CD4-positive, alpha-beta T cell treated with Interleukin-15 for 4 hours (primary cell): ENCODE measurements at regions not wholly inside any gene's neighbourhood (a gene's known extent, or its start where the extent isn't known, plus 50 kb on each side); places are given as distances from the start of the nearest gene placed in this dataset.
"Not testable (repeated sequence)": the region's sequence is repeated elsewhere in the genome, so short reads cannot be mapped to it uniquely, and the experiment has no call there.

Experiments
- DNase-seq: peaks from one replicate; pipeline ENCODE4 v3.0.0-alpha.2; 2020; ENCODE audit warnings: low spot score

DNA sequence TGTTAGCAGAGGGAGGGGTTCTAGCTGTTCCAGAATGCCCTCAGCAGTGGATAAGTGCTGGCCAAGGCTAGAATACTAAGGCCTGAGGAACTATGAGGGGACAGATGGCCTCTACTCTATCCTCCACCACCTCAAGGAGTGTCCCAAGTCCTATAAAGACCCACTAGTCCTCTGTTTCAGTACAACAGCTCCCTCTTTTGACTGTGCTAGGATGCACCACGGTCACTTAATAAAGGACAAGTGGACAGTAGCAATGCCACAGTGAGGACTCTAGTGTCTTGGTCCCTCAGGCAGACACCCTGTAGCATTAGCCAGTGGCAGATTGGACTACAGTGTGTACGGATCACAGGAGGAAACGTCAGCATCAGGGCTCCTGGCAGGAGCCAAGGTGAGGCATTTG lies 171.8 kb upstream of the PROK2 start:
- DNase-seq = no peak

DNA sequence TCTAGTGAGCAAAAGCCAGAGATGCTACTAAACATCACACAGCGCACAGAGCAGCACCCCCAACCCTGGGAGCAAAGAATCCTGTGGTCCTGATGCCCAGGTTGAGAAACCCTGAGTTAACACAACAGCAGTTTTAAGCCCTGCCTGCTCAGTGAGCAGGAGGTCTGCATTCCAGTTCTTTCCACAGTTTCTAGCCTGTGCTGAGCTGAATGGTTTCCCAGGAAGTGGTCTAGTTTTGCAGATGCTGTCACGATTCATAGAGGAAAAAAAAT lies 171.1 kb upstream of the PROK2 start:
- DNase-seq = no peak

DNA sequence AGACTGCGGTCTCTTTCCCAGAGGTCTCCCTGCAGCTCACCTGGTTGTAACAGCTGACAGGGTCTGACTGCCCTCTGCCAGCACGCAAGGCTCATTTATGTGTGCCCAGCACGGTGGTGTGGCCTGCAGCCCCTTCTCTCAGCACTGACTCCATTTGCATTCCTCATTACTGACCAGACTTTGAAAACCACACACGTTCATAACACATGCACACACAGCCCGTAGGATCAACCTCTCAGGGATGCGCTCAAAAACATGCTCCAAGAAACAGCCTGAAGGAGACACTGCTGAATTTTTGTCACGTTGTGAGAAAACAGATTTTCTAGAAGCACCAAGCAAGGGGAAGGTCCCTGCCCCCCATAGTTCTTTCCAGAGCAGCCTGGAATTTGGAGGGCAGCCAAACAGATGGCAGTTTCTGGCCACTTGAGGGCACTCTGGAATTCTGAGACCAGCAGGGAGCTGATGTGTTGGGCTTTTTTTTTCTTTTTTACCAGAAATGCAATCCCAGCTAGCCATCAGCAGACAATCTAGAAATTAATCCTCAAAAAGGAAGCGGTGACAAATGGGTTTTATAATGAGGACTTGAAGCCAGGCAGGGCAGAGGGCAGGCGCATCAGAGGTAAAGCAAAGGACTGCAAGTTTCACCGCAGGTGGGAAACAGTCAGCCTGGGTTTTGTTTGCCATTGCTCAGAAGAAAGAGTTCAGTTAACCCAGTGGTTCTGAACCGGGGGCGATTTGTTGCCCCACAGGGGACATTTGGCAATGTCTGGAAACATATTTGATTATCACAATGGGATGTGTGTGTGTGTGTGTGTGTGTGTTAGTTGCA lies 170.5 kb upstream of the PROK2 start:
- DNase-seq = no peak

DNA sequence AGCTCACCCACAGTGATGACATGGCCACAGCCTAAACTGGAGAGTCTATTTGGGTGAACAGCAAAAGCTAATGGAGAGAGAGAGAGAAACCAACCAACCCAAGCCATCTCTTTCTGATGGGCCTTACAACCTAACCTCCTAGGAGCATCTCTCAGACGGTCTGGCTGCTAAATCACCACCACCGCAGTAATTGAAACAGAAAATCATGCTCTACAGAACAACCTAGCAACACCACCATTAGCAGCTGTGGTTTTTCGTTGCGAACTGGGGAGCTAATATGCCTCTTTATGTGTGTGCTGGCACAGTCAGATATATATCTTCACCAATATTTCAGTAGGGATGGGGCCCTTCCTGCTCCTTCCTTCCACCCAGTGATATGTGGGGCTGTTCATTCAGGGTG lies 166.9 kb upstream of the PROK2 start:
- DNase-seq = no peak

DNA sequence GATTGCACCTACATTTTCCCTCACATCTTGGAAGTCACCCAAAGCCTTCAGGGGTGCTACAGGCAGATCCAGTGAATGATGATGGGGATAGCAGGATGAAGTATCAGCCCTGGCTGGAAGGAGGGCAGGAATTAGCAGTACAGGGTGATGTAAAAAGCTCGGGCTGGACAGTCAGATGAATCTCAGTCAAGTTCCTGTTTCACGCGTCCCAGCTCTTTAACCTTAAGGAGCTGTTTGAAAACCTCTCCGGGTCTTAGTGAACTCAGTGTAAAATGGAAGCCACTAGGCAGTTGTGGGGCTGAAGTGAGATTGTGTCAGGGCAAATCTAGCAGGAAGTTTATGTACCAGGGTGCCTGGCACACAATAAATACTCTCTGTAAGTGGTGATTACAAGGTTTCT lies 166.4 kb upstream of the PROK2 start:
- no peak for DNase-seq

DNA sequence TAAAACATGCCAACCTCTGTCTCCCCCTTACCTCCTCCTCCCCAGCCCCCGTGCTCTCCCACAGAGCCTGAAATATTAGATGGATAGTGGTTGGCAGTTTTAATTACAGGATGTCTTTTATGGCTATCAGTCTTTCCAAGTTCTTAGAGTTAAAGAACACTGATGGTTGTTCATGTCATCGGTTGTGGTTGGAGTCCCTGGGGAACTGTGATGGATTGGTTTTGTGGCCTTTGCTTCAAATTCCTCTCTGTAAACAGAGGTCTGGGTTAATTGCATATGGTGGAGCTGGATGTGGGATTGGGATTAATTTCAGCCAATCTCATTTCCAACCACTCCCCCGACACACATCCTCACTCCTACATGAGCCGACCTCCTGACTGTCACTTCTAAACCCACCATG lies 164.5 kb upstream of the PROK2 start:
- no peak for DNase-seq

DNA sequence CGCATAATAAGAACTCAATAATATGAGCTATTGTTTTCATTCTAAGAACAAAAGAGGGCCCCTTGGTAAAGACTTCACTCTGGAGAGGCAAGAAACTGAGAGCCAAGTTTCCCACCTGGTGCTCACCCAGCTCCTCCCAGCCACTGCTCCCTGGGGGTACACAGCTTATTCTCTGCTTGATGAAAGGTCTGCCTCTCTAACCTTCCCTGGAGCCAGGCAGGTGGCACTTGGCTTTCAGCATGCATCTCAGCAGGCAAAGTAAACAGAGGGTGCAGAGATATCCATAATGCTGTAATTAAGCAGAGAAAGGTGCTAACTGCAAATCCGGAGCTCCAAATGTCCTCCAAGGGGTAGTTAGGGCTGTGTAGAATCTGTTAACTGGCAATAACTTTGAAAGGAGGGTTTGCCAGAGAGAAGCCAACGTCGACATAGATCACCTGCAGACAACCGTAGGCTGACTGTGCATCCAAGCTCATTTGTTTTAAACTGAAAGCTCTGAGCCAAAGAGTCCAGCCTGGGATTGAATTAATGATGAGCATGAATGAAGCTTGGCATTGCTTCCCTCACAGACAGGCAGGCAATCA lies 159.6 kb upstream of the PROK2 start:
- no peak for DNase-seq

DNA sequence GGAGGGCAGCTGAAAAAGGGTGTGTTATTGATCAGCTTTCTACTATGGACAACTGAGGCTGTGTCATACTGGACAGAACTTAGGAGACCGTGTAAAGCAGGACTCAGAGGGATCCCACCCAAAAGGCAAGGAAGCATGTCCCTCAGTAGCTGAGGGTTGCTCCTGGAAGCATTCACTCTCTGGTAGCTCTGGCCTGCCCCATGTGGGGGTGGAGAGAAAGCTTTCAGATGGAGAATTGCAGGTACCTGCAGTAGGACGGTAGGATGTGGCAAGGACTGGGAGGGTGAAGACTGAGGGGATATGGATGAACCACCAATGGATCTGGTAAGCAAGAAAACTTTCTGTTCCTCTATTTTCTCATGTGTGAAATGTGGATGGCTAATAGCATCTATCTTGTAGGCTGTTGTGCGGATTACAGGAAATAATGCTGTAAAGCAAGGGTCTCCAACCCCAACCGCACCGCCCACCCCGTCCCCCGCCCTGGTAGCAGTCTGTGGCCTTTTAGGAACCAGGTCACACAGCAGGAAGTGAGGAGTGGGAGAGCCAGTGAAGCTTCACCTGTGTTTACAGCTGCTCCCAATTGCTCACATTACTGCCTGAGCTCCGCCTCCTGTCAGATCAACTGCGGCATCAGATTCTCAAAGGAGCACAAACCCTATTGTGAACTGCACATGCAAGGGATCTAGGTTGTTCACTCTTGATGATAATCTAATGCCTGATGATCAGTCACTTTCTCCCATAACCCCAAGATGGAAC lies 157.7 kb upstream of the PROK2 start:
- DNase-seq = no peak

DNA sequence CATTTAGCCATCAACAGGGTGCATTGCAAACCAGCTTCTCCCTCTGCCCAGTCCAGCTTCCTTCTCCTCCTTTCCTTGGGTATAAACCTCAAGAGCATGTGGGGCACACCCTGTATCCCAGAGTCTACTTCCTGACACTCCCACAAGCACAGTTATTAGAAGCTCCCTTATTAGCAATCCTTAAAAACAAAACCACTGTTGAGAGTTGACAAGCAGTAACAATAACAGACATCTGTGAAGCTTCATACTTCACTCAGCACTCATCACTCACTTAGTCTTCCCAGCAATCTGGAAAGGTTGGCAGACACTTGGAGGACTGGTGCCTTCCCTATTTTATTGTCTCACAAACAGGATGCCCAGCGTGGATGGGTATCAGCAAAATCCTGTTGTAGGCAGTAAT lies 155.5 kb upstream of the PROK2 start:
- DNase-seq = no peak

DNA sequence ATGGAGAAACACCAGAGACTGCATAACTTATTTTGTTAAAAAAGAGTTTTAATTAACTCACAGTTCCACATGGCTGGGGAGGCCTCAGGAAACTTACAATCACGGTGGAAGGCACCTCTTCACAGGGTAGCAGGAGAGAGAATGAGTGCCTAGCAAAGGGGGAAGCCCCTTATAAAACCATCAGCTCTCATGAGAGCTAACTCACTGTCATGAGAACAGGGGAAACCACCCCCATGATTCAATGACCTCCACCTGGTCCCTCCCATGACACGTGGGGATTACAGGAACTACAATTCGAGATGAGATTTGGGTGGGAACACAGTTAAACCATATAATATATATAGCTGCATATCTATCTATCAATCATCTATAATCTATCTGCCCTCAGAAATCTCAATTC lies 153.1 kb upstream of the PROK2 start:
- DNase-seq = not testable (repeated sequence)

DNA sequence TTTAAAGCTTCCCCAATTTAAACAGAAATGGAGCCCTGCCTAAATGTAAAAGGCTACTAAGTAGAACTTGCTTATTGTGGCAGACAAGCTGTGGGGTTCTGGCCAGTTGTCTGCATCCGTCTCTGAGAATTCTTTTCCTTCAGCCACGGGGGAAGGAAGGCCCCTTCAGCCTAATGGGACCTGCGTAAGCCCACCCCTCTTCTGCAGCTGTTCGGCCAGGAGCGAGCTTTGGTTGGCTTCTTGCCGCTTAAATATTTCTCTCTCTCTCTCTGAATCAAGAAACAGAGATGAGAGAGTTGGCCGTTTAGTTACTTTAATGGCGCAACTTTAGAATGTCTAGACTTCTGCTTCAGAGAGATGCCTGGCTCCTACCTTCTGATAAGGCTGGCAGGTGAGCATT lies 151.7 kb upstream of the PROK2 start:
- no peak for DNase-seq

DNA sequence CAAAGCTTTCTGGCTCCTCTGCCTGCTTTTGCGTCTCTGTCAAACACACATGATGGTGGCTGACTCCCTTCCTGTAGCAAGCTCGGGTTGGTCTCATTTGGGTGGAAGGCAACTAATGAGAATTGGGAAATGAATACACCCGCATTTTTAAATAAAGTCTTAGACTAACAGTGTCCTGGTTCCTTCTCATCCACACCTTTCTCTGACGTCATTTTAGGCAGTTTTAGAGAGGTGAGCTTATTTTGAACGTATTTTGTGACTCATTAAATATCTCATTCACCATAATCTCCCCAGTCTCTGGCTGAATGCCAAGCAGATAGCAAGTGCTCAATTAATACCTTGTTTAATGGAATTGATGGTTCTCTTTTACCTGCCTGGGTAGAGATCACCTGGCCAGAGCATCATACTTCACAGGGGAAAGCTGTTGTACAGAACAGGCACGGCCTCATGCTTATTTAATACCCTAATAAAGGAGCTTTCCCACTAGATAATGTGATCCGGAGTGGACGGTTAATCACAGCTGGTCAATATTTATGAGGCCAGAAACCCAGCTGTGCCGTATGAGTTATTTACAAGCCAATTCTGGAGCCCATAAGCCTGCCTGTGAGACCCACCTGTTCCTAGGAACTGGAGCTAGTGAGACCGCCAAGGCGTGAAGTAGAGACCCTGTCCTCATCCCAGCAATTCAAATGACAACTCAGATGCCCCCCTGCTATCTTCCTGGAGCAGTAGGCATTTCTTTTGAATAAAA lies 149.7 kb upstream of the PROK2 start:
- no peak for DNase-seq

DNA sequence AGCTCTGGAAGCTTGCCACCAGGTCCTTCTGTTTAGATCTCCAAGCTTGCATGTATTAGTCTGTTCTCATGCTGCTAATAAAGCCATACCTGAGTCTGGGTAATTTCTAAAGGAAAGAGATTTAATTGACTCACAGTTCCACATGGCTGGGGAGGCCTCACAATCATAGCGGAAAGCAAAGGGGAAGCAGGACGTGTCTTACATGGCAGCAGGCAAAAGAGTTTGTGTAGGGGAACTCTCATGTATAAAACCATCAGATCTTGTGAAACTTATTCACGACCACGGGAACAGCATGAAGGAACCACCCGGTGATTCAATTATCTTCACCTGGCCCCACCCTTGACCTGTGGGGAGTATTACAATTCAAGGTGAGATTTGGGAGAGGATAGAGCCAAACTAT lies 147.0 kb upstream of the PROK2 start:
- DNase-seq = no peak

DNA sequence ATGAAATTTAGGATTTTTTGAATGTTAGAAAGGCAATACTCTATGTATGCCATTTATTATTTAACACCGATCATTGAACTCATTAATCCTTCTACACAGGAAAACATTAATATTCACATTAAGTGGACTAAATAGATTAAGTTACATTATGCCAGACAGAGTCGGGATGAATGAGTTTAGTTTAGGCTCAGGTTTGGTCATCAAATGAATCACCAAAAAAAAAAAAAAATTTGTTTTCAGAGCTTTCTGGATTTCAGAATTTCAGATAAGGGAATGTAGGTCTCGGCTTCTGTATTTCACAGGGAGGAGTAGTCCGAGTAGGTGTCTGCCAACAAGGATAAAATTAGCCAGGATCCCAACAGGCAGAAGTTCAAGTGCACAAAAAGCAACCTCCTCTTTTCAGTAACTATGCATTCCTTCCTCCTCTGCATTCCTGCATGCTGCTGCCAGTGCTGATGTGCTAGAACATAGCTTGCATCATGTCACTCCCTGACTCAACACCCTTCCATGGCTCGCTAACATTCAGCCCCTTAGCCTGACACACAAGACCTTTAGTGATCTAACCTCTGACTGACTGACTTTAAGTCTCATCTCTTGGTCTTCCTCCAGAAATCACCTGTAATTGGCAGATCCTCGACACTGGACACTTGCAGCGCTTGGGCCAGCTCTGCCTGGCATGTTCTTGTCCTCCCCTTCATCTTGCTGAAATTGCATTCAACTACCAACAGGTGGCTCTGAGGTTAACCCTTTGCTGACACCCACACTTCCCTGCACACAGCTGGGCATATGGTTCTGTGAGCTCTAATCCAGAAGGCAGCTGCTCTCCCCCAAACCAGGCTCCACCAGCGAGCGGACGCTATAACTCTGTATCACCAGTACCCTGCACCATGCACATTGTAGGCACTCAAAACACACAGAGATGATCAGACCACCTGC lies 145.4 kb upstream of the PROK2 start:
- no peak for DNase-seq

DNA sequence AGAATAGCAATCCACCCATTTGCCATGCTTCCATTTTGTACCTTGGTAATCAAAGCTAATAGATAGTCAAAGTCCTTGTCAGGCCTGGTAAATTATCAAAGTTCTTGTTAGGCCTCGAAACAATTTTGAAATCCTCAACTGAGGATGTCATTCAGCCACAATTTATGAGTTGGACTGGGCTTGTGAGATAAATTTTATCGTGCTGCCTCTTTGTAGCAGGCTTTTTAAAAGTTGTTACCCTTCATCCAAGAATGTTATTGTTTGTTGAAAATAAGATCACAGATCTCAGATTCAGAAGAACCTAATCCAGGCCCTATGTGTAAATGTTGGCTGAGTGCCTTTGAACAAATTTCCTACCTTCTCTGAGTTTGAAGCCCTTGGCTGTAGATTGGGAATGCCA lies 143.3 kb upstream of the PROK2 start:
- DNase-seq = no peak

DNA sequence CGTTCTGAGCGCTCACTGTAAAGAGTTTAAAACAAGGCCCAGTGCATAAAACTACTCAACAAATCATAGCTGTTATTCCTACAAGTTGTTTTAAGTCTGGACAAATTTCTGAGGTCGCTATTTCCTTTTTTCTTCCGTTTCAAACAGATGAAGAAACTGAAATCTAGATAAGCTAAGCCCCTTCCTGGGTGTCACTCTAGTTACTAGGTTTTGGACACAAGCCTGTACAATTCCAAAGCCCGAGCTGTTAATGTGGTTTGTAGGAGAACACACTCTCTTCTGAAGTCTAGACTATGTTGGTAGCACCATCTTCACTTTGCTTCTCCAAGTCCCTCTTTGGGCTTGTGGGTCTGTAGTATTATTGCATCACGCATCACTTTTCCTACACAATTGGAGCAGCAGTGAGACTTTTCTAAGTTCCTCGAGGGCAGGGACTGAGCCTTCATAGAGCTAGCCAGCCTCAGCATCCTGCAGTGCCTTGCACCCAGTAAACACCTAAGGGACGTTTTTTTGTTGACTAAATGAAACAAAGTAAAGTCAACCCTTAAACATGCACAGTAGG lies 142.6 kb upstream of the PROK2 start:
- no peak for DNase-seq

DNA sequence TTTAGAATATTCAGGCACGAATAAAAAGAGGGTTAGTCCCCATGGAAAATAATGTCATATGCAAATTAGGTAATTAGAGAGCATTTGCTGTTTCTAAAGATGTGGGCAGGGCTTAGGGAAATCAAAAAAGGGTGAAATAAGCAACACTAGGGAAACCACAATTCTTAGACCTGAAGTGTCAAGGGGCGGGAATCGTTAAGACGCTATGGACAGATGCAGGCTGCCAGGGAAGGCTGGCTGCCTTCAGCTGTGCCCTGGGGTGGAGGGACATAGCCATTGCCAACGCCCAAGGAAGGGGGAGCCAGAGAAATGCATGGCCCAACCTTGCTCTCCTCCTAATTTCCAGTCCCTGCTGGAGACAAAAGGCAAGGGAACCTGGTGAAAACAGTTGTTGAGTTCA lies 141.7 kb upstream of the PROK2 start:
- DNase-seq = no peak

DNA sequence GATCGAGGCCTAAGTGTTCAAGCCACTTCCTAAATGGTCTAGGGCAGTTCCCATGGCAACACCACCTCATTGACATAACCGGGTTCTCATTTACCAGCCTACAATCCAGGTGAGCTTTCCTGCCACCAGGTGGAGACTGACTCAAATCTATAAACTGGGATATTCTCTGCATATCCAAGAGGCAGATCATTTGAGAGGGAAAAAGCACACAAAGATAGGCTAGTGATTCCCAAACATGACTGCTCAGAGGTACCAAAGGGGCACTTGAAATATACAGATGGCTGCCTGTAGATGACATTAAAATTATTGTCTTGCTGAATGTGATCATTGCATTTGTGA lies 141.3 kb upstream of the PROK2 start:
- no peak for DNase-seq

DNA sequence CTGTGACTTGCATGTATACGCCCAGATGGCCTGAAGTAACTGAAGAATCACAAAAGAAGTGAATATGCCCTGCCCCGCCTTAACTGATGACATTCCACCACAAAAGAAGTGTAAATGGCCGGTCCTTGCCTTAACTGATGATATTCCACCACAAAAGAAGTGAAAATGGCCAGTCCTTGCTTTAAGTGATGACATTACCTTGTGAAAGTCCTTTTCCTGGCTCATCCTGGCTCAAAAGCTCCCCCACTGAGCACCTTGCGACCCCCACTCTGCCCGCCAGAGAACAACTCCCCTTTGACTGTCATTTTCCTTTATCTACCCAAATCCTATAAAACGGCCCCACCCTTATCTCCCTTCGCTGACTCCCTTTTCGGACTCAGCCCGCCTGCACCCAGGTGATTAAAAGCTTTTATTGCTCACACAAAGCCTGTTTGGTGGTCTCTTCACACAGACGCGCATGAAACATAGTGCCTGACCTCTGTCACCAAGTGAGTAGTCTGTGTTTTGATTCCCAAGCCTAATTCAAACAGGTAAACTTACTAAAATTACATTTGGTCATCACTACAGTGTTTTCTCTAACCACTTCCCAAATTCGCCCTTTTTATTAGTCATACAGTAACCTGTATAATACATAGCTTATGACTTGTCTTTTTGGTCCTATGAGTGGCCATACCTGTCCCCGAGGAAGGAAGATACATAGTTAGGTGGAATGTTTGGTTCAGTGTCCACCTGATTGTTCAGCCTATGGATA lies 140.7 kb upstream of the PROK2 start:
- DNase-seq = not testable (repeated sequence)

DNA sequence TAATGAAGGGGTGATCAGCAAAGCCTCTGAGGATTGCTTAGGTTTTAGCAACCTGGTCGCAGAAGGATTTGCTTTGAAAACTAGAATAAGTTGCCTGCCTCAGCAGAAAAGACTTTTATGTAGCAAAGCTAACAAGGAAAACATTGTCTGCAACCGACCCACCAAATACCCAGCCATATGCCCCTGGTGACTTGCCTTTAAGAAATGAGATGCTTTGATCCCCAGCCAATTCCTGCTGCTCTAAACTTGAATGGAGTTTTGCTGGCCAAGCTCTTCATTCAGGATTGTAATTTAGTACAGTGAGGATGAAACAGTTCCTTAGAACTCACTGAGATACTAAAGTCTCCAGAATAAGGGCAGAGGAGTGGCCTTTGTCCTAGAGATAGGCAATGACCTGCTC lies 139.8 kb upstream of the PROK2 start:
- no peak for DNase-seq

DNA sequence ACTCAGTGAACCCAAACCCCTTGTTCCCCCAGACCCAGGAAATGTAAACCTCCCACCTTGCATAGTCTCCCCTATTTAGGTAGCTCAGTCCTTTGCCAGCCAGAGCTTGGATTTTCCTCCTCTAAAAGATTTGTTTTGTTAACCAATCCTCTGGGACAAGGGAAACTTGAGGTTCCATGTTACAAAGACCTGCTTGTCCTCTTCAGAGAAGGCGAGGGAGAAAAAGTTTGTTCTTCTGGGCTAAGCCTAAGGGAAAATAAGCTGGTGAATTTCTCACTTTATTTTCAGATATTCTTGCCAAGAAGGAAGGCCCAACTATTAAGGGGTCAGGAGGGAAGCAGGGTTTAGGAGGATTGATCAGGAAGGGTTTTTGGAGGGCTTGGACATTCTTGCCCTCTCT lies 136.1 kb upstream of the PROK2 start:
- no peak for DNase-seq
